NT2/D1 (cell line): ENCODE measurements at regions not wholly inside any gene's neighbourhood (a gene's known extent, or its start where the extent isn't known, plus 50 kb on each side); places are given as distances from the start of the nearest gene placed in this dataset.

Source experiments
- SUZ12 ChIP-seq: IDR thresholded peaks from 2 replicates; pipeline ENCODE4 v1.6.1; 2011; ENCODE audit not compliant: insufficient read length, insufficient read depth; ENCODE audit errors: extremely low read depth
- YY1 ChIP-seq: IDR thresholded peaks from 2 replicates; pipeline ENCODE4 v1.6.1; 2011; ENCODE audit not compliant: insufficient read length, insufficient read depth
- ZNF274 ChIP-seq: IDR thresholded peaks from 2 replicates; pipeline ENCODE4 v1.6.1; 2011; ENCODE audit warnings: mild to moderate bottlenecking, low read depth, low read length

DNA sequence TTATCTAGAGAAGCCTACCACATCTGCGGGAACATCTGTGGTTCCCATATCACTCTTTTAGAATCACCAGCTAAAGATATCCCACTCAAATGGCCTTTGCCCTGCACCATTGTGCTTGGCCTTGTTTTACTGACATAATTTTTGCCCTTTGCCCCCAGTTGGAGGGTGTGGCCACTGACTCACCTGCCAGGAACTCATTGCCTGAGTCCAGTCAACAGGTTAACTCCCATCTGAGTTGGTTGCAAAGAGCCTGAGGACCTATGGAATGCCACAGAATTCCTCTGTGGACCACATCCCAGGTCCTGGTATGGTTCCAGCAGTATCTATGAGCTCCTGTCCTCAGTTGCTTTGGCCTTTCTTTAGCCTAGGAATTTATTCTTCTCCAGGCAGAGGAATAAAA is 55.7 kb upstream of the PTGR2 start:
- TF ChIP-seq YY1 (no peak), SUZ12 (no peak), ZNF274 (no peak)
